ENCODE measurements at regions not wholly inside any gene's neighbourhood (a gene's known extent, or its start where the extent isn't known, plus 50 kb on each side); places are given as distances from the start of the nearest gene placed in this dataset.

DNA sequence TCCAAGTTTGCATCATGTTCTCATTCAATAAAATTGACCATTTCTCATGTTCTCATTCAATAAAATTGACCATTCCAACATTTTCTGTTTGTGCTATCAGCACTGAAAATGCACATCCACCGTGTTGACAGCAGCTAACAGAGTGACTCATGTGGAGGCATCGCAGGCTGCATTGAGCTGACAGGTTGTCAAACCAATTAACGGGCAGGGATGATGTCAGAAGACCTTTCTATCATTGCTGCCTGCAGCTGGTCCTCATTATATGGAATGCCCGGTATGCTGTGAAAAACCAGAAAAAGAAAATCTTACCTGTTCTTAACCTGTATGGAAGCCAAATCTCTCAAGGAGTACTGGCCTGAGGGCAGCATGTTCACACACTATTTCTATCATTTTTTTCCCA is 202.0 kb downstream of the SMIM20 start:
- H3K4me1 ChIP-seq (ENCODE audit: control insufficient read depth, low read depth, low read length): no peaks in the 10 kb centered on the region
- no peak overlapping the region for H3K4me3 ChIP-seq (ENCODE audit: low read length)
- no peak overlapping the region for H3K9ac ChIP-seq (ENCODE audit: low read length)
- no peaks in the 10 kb centered on the region for H3K27me3 ChIP-seq (ENCODE audit: control insufficient read depth, insufficient read depth, low read length)
- no peak overlapping the region for H3K27ac ChIP-seq (ENCODE audit: low read length)
- H3K36me3 ChIP-seq (ENCODE audit: control insufficient read depth, low read depth, low read length): no peaks in the 10 kb centered on the region
- H3K9me3 ChIP-seq (ENCODE audit: control insufficient read depth, low read depth, low read length): peaks cover 7% of the 10 kb centered on the region

DNA sequence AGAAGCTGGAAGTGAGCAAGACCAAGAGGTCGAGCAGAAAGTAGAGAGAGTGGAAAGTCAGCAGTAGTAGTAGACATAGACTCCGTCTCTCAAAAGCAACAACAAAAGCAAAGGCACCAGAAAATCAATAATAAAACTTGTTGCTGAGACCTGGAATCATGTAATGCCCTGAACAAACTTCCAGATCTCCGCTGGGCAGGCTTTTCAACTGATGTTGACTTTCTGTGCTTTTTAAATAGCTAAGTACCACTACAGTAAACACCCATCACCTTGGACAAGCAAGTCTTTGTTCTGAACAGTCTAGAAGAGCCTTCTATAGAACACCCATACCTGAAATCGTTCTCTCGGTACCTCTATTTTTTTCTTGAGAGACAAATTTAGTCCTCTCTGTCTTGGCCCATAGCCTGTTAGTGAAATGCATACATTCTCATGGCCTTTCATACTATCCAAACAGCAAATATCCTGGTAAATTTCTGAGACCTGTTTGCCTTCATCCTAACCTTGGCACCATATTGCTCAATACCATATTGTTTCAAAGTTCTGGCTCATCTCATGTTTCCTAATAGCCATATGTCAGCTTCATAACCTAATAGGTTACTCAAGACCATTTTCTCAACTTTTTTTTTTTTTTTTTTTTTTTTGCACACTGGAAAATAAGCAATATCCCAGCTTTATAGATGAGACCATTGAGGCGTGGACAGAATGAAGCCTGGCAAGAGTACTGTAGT is 200.6 kb upstream of the RBPJ start:
- Histone ChIP-seq H3K9me3 (ENCODE audit: control insufficient read depth, low read depth, low read length) (no peaks in the 10 kb centered on the region), H3K27me3 (ENCODE audit: control insufficient read depth, insufficient read depth, low read length) (no peaks in the 10 kb centered on the region), H3K4me3 (ENCODE audit: low read length) (no peak overlapping the region), H3K36me3 (ENCODE audit: control insufficient read depth, low read depth, low read length) (no peaks in the 10 kb centered on the region), H3K9ac (ENCODE audit: low read length) (no peak overlapping the region), H3K27ac (ENCODE audit: low read length) (no peak overlapping the region), H3K4me1 (ENCODE audit: control insufficient read depth, low read depth, low read length) (no peaks in the 10 kb centered on the region)

DNA sequence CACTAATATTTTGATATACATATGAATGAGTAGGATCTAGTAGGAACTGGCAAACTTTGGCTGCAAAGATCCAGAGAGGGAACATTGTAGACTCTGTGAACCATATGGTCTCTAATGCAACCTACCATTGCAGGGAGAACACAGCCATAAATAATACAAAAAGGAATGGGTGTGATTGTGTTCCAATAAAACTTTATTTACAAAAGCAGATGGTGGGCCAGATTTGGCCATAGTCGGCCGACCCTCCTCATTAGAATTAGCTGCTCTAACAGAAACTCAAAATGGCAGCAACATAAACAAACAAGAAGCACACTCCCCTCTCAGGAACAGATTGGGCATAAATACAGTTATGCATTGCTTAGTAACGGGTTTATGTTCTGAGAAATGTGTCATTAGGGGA is 198.1 kb upstream of the RBPJ start:
- H3K9ac ChIP-seq (ENCODE audit: low read length): no peak overlapping the region

DNA sequence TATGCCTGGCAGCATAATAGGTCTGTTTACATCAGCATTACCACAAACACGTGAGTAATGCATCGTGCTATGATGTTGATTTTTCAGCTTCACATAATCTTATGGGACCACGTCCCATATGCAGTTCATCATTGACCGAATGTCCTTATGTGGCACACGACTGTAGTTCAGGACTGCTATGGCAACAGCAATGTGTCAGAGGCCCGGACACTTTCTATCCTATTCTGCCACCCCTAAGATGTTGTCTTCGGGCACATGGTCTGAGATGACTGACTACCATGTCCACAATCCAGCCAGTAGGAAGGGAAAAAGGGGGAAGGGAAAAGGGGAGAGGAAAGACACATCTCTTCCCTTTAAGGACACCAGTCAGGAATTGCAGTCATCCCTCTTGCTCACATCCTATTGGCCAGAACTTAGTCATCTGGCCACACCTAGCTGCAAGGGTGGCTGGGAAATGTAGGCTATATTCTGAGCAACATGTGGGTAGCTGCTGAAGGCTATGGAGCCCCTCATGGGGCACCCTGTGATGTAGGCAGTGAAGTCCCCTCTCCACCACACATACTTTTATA is 196.0 kb upstream of the RBPJ start:
- Histone ChIP-seq H3K4me3 (ENCODE audit: low read length) (no peak overlapping the region), H3K9ac (ENCODE audit: low read length) (no peak overlapping the region), H3K36me3 (ENCODE audit: control insufficient read depth, low read depth, low read length) (no peaks in the 10 kb centered on the region), H3K27me3 (ENCODE audit: control insufficient read depth, insufficient read depth, low read length) (no peaks in the 10 kb centered on the region), H3K27ac (ENCODE audit: low read length) (no peak overlapping the region), H3K4me1 (ENCODE audit: control insufficient read depth, low read depth, low read length) (no peaks in the 10 kb centered on the region), H3K9me3 (ENCODE audit: control insufficient read depth, low read depth, low read length) (no peaks in the 10 kb centered on the region)

More for the DNA sequence above, 198.1 kb upstream of the RBPJ start:
- no peaks in the 10 kb centered on the region for H3K27me3 ChIP-seq (ENCODE audit: control insufficient read depth, insufficient read depth, low read length)
- no peaks in the 10 kb centered on the region for H3K4me1 ChIP-seq (ENCODE audit: control insufficient read depth, low read depth, low read length)
- no peaks in the 10 kb centered on the region for H3K36me3 ChIP-seq (ENCODE audit: control insufficient read depth, low read depth, low read length)
- H3K4me3 ChIP-seq (ENCODE audit: low read length): no peak overlapping the region
- H3K9me3 ChIP-seq (ENCODE audit: control insufficient read depth, low read depth, low read length): no peaks in the 10 kb centered on the region
- H3K27ac ChIP-seq (ENCODE audit: low read length): no peak overlapping the region

DNA sequence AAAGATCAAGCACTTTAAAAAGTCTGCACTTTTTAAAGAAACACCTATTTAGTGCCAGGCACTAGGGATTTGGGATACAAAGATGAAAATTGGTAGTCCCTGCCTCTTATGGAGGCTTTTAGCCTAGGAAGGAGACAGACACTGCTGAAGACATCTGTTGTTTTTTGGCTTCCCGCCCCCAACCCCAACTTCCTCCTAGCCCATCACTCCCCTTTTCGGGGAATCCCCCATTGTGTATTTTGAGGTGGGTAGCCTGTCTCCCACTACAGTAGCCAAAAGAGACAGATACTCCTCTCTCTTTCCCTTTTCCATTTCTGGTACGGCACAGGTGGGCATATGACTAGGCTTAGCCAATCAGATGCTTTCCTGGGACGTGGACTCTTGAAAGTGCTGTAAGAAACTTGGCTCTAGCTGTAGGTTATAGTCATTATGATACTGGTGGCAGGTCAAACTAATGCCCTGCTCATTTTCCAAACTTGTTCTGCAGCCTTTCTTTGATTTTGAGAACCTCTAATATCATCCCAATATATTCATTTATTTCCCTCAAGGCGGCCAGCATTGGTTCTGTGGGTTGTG is 194.6 kb upstream of the RBPJ start:
- Histone ChIP-seq H3K9me3 (ENCODE audit: control insufficient read depth, low read depth, low read length) (no peaks in the 10 kb centered on the region), H3K4me3 (ENCODE audit: low read length) (no peak overlapping the region), H3K4me1 (ENCODE audit: control insufficient read depth, low read depth, low read length) (no peaks in the 10 kb centered on the region), H3K9ac (ENCODE audit: low read length) (no peak overlapping the region), H3K27ac (ENCODE audit: low read length) (no peak overlapping the region), H3K36me3 (ENCODE audit: control insufficient read depth, low read depth, low read length) (no peaks in the 10 kb centered on the region), H3K27me3 (ENCODE audit: control insufficient read depth, insufficient read depth, low read length) (no peaks in the 10 kb centered on the region)

DNA sequence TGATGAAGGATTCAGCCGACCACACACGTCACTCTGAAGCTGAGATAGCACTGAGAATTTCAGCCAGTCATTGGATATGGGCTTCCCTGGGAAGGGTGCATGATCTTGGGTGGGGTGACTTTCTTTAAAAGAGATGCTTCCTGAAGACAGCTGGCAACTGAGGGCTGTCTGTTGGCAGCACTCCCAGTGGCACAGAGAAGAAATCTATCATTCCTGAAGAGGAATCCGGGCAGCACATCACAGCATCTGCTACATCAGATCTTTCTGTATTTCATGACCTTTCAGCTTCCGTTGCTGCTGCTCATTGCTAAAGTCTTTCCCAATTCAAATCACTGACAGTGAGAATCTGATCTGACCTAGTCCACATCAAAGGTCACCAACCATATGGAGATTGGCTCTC is 193.8 kb upstream of the RBPJ start:
- Histone ChIP-seq H3K4me1 (ENCODE audit: control insufficient read depth, low read depth, low read length) (no peaks in the 10 kb centered on the region), H3K27ac (ENCODE audit: low read length) (no peak overlapping the region), H3K9ac (ENCODE audit: low read length) (no peak overlapping the region), H3K36me3 (ENCODE audit: control insufficient read depth, low read depth, low read length) (no peaks in the 10 kb centered on the region), H3K4me3 (ENCODE audit: low read length) (no peak overlapping the region), H3K9me3 (ENCODE audit: control insufficient read depth, low read depth, low read length) (no peaks in the 10 kb centered on the region), H3K27me3 (ENCODE audit: control insufficient read depth, insufficient read depth, low read length) (no peaks in the 10 kb centered on the region)

DNA sequence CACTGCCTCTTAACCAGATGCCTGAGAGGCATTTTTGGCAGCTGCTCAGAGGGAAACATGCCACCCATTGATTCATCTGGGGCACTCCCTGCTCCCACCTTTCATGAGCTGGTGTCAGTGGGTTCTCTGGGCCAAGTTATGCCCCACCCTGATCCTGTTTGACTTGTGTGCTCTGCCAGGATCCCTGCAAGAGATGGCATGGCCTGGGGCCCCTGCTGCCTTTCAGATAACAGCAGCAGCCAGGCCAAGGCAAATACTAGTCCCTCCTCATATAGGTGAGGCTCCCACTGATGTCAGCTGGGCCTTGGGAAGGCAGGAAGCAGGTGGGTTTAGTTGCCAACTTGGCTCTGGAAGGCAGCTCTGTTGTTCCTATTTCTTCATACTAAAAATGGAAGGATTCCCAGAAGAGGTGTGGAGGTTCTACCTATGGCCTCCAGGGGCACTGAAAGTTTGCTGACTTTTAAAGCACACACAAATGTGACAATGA is 192.9 kb upstream of the RBPJ start:
- no peak overlapping the region for H3K27ac ChIP-seq (ENCODE audit: low read length)
- no peak overlapping the region for H3K4me3 ChIP-seq (ENCODE audit: low read length)
- H3K36me3 ChIP-seq (ENCODE audit: control insufficient read depth, low read depth, low read length): no peaks in the 10 kb centered on the region
- no peaks in the 10 kb centered on the region for H3K4me1 ChIP-seq (ENCODE audit: control insufficient read depth, low read depth, low read length)
- H3K9me3 ChIP-seq (ENCODE audit: control insufficient read depth, low read depth, low read length): no peaks in the 10 kb centered on the region
- H3K27me3 ChIP-seq (ENCODE audit: control insufficient read depth, insufficient read depth, low read length): no peaks in the 10 kb centered on the region
- H3K9ac ChIP-seq (ENCODE audit: low read length): no peak overlapping the region

DNA sequence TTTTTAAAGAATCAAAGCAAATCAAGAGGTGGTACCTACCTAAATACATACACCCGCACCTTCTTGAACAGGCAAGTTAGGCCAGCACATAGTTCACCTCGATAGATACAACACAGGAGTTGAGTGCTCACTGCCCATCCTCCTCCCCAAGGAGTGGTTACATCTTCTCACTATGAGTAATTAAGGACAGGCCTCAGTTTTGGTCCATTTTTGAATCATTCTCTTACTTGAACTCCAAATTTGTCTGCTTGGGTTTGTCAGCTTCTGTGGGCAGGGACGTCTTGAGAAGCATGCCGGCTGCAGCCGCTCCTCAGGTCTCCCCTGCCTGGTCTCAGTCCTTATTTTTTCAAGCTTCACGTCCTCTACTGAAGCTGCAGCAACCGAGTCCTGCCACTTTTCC is 190.6 kb upstream of the RBPJ start:
- Histone ChIP-seq H3K27me3 (ENCODE audit: control insufficient read depth, insufficient read depth, low read length) (no peaks in the 10 kb centered on the region), H3K9me3 (ENCODE audit: control insufficient read depth, low read depth, low read length) (no peaks in the 10 kb centered on the region), H3K9ac (ENCODE audit: low read length) (no peak overlapping the region), H3K4me1 (ENCODE audit: control insufficient read depth, low read depth, low read length) (no peaks in the 10 kb centered on the region), H3K36me3 (ENCODE audit: control insufficient read depth, low read depth, low read length) (no peaks in the 10 kb centered on the region), H3K27ac (ENCODE audit: low read length) (no peak overlapping the region), H3K4me3 (ENCODE audit: low read length) (no peak overlapping the region)

DNA sequence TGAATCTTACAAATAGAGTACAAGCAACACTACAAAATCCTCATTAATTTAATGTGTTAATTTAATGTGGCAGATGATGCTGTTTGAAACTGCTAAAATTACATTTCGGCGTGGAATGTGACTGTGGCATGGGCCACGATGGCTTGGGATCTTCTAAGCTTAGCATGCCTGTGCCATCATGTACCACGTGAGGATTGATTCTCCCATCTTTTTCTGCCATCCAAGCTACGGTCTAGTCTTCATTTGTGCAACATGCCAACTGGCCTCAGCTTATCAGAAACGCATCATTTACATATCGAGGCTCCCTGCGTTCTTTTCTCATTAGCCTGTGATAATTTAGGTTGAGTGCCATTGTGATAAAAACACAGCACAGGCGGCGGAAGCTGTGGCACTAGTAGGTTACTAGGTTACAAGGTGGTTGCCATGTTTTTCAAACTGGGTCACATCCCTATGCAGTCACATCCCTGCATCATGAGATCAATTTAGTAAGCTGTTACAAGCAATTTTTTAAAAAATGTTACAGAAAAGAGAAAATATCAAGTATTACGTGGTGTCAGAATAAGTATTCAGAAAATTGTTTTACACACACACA is 189.9 kb upstream of the RBPJ start:
- no peaks in the 10 kb centered on the region for H3K27me3 ChIP-seq (ENCODE audit: control insufficient read depth, insufficient read depth, low read length)
- H3K27ac ChIP-seq (ENCODE audit: low read length): no peak overlapping the region
- no peak overlapping the region for H3K4me3 ChIP-seq (ENCODE audit: low read length)
- H3K9ac ChIP-seq (ENCODE audit: low read length): no peak overlapping the region
- H3K9me3 ChIP-seq (ENCODE audit: control insufficient read depth, low read depth, low read length): no peaks in the 10 kb centered on the region
- H3K36me3 ChIP-seq (ENCODE audit: control insufficient read depth, low read depth, low read length): no peaks in the 10 kb centered on the region
- H3K4me1 ChIP-seq (ENCODE audit: control insufficient read depth, low read depth, low read length): no peaks in the 10 kb centered on the region

DNA sequence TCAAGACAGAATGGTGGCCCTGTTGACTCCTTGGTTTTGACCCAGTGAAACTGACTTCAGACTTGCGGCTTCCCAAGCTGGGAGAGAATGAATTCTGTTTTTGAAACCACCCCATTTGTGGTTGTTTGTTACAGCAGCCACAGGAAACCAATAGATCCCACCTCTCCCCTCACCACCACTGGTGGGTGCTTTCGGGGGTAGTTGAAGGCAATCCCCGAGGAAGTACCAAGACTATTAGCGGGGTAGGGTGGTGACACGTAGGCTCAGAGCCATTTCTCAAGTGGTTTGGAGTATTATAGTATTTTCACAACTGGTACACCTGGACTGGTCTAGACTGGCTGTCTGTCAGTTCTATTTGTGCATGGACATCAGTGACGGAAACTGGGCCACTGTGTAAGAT is 189.1 kb upstream of the RBPJ start:
- no peaks in the 10 kb centered on the region for H3K36me3 ChIP-seq (ENCODE audit: control insufficient read depth, low read depth, low read length)
- H3K4me1 ChIP-seq (ENCODE audit: control insufficient read depth, low read depth, low read length): no peaks in the 10 kb centered on the region
- H3K4me3 ChIP-seq (ENCODE audit: low read length): no peak overlapping the region
- H3K27ac ChIP-seq (ENCODE audit: low read length): no peak overlapping the region
- no peak overlapping the region for H3K9ac ChIP-seq (ENCODE audit: low read length)
- no peaks in the 10 kb centered on the region for H3K27me3 ChIP-seq (ENCODE audit: control insufficient read depth, insufficient read depth, low read length)
- no peaks in the 10 kb centered on the region for H3K9me3 ChIP-seq (ENCODE audit: control insufficient read depth, low read depth, low read length)

DNA sequence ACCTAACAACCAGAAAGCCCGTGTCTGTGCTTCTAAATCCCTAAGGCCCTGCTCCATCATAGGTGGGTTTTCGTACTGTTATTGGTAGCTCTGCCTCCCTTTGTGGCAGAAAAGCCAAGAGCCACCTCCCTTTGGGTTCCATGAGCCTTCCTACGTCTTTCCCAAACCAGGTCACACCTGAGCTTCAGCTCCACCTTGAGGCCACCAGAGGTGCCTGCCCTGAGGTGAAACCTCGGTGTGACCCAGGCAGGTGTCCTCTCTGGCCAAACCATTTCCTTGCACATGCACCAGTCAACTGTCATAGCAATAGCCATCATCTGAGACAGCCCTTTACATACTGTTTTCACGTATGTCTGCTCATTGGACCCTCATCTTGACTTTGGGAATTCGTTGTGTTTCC is 188.0 kb upstream of the RBPJ start:
- Histone ChIP-seq H3K4me3 (ENCODE audit: low read length) (no peak overlapping the region), H3K27ac (ENCODE audit: low read length) (no peak overlapping the region), H3K36me3 (ENCODE audit: control insufficient read depth, low read depth, low read length) (no peaks in the 10 kb centered on the region), H3K9me3 (ENCODE audit: control insufficient read depth, low read depth, low read length) (no peaks in the 10 kb centered on the region), H3K27me3 (ENCODE audit: control insufficient read depth, insufficient read depth, low read length) (no peaks in the 10 kb centered on the region), H3K4me1 (ENCODE audit: control insufficient read depth, low read depth, low read length) (no peaks in the 10 kb centered on the region), H3K9ac (ENCODE audit: low read length) (no peak overlapping the region)

Measured in iPS-18a (cell line).